HG03571 (cell line): ENCODE measurements at regions not wholly inside any gene's neighbourhood (a gene's known extent, or its start where the extent isn't known, plus 50 kb on each side); places are given as distances from the start of the nearest gene placed in this dataset.

Experiments used
- ATAC-seq: cut with Tn5 transposase; IDR thresholded peaks from one replicate; pipeline ENCODE4 v1.9.1; 2021; ENCODE audit not compliant: unreplicated experiment

- ATAC-seq, result no peak
Measured at GRCh38 chr2:103268841-103269498, 507.1 kb downstream of the TMEM182 start.

GRCh38 chr2:103276869-103277268, 515.0 kb downstream of the TMEM182 start:
- ATAC-seq, result no peak

DNA sequence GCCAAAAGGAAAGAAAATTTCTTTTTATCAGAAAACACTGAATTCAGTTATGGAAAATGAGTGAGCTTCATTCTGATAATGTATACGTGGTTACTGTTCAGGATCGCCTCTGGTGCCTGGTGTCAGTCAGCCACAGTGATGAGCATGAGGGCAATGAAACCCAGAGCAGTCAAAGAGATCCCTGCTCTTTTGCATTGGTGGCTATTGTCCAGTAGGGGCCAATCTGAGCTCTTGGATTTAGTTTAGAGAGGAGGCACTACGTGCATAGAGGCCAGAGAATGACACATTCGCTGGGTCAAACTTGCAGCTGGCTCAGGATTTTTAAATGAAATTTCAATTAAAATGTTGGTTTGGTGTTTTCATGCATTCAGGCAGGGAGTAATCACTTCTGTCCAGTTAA, 522.9 kb downstream of the TMEM182 start:
- no peak for ATAC-seq

DNA sequence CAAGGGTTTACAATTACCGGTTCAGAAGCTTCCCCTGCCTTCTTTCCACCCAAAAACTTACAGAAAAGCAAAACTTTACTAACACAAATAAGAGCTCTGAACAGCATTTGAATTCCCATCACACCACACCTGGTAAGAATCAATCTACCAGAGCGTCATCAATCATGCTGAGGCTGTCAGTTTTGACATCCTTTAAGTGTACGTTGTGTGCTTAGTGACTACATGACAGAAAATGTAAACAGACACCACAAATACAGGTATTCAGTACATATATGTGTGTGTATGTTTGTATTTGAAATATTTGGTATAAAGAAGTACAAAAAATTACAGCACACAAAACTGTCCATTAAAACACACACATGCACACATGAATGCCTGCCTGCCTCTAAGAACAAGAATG, 523.5 kb downstream of the TMEM182 start:
- no peak for ATAC-seq

DNA sequence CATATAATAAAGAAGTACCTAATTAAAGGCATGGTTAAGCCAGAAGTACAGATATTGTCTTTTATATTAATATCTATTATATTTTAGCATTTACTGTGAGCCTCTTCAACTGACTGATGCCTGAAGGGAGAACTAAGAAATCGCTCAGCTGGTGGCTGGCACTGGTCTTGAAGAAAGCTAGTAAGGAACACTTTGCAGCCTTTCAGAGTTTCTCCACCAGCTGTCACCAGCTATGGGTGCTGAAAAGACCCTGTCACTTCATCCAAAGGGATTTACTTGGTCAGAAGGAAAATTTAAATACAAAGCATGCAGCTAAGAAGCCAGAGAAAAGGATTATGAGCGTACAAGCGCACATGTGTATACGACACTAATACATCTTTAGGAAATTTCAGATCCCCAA, 525.9 kb downstream of the TMEM182 start:
- ATAC-seq, result no peak

- no peak for ATAC-seq
Measured at GRCh38 chr2:103288696-103289095, 526.9 kb downstream of the TMEM182 start.

DNA sequence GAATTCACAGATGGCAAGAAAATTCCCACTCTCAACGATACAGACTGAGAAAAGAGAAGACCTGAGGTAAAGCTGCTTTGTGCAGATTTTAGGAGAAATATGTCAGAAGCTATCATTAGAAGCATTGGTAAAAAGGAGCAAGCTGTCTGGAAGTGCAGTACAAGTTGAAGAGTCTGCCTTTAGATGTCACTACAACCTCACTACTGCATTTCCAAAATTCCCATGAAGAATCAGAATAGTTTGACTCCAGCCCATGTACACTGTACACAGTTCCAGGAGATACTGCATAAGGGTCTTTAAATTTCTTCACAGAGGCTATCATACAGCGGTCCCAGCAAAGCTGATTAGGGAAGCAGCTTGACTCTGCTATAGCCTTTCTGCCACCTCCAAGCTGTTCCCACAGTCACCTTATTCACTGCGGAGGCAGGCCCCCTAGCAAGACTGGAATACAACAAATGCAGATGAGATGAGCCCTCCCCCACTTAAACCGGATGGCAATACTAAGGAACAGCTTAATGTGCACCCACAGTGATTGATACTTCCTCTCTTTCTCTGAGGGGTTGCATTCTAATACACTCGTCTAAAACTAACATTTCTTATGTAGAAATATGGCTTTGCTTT, 527.4 kb downstream of the TMEM182 start:
- ATAC-seq, result no peak

DNA sequence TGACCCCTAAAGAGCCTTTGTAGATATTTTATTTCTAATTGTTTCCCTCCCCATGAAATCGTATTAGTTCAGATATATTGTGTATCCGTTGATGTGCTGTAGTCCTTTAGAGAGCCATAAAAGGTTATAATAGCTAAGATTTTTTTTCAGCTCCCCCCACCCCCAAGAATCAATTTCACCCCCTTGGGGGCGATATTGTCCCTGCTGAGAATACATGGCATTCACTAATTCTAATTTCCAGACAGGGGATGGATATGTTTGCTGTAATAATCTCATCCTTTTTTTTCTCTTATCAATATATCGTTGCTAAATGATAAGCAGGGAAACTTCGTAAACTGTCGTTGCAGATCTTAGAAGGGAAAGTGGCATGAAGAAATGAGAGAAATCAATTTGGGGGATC, 530.7 kb downstream of the TMEM182 start:
- ATAC-seq, result no peak

- ATAC-seq, result no peak
Measured at GRCh38 chr2:103293067-103293741, 531.4 kb downstream of the TMEM182 start.

DNA sequence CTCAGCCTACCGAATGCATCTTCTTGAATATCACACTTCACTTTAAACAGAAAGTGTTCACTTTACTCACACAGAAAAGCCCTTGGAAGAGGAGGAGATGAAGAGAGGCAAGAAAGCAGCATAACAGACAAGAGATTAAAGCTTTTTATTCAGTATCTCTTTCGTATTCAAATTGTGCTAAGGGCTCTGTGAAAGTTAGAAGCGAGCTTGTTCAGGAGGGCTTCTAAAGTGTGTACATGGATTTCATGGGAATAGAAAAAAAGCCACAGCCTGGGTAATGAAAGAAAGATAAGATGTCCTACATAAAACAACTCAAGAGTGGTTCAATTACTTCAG, 531.9 kb downstream of the TMEM182 start:
- no peak for ATAC-seq

- no peak for ATAC-seq
Measured at GRCh38 chr2:103294420-103294819, 532.6 kb downstream of the TMEM182 start.

DNA sequence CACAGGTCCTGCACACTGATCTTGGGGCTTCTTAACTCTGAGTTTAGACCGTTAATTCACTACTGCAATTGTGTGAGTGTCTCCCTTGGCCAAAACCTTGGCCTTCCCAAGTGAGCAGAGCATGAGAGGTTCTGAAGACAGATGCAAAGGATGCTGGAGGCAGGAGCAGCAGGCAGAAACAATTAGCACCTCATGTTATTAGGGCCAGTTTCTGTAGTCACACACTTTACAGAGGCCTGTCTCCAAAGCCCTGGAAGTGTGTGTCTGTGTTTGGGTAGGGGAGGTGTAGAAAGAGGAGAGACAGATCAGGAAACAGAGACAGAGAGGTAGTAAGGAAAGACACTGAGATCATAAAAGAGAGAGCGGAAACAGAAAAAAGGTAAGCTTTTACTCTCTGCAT, 533.8 kb downstream of the TMEM182 start:
- no peak for ATAC-seq

DNA sequence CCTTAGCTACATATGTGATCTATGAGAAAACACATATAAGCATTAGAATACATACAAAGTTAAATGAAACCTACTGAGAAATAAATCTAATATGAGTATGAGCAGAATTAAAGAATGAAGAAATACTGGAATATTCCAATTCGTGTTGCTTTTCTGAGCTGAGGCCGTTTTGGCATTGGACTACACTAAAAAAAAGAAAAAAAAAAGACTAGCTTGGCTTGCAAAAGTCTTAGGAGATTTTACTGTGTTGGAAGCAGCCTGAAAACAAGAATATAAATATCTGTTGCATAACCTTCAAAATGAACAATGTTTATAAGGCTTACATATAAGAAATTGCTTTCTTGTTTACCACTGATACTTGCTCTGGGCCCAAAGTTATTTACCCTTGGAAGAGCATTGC, 562.8 kb downstream of the TMEM182 start:
- ATAC-seq, result no peak

DNA sequence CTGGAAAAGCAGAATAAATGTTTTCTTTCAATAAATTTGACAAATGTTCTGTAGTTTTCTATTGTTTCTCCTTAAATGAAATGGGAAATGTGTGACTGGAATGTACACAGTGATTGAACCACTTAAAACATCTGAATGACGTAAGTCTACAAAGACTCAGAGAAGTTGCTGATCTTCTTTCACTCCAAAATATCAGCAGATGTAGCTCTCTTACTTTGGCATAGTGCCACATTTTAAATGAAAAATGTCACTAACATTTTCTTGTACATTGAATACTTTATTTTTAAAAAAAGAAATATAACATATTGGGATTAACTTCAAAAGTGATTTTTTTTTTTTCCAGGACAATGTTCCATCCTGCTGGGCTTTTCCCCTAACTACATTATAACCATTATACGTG, 565.6 kb downstream of the TMEM182 start:
- no peak for ATAC-seq

GRCh38 chr2:103327966-103328365, 566.1 kb downstream of the TMEM182 start:
- ATAC-seq, result no peak

DNA sequence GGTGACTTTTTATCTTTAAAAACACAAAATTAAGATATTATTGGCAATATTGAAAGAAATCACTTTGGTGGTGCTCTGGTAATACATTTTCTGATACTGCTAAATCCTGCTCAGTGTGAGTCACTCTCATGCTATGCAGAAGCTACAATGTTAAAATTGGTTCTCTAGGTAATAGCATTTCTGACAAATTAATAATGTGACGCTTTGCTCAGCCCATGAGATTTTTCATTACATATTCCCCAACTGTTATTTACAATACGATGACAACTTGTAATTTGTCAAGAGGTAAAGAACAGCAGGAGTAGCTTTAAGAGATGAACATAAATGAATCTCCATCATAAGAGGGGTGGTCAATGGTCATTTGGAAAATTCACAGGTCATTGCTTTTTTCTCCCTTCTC, 573.6 kb downstream of the TMEM182 start:
- ATAC-seq, result no peak

GRCh38 chr2:103338819-103339218, 577.0 kb downstream of the TMEM182 start:
- ATAC-seq, result no peak

- ATAC-seq, result no peak
Measured at GRCh38 chr2:103346780-103347179, 584.9 kb downstream of the TMEM182 start.

DNA sequence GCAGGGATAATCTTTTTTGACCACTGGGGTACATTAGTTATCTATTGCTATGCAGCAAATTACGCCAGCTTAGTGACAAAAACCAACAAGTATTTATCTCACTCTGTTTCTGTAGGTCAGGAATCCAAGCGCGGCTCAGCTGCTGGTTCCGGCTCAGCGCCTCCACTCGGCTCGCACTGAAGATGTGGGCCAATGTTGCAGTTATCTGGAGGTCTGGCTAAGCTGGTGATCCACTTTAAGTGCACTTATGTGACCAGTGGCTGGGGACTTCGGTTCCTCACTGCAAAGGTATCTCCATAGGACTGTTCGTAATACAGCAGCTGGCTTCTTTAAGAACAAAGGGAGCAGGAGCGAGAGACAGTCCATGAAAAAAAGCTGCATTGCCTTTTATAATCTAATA, 591.9 kb downstream of the TMEM182 start:
- no peak for ATAC-seq

DNA sequence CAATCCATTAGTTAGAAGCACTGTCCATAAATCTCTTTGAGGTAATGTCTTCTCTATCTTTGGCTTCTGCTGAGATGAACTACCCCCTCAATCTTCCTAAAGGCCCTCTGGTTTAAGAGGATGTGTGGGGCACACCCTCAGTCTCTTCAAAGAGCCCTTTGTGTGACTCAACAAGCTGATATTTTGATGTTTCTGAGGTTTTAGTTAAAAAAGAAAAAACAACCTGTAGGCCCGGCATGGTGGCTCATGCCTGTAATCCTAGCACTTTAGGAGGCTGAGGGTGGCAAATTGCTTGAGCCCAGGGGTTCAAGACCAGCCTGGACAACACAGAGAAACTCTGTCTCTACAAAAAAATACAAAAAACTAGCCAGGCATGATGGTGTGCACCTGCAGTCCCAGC, 593.5 kb downstream of the TMEM182 start:
- no peak for ATAC-seq

- ATAC-seq, result no peak
Measured at GRCh38 chr2:103361712-103362111, 599.9 kb downstream of the TMEM182 start.

- no peak for ATAC-seq
Measured at GRCh38 chr2:103363639-103364038, 601.8 kb downstream of the TMEM182 start.

DNA sequence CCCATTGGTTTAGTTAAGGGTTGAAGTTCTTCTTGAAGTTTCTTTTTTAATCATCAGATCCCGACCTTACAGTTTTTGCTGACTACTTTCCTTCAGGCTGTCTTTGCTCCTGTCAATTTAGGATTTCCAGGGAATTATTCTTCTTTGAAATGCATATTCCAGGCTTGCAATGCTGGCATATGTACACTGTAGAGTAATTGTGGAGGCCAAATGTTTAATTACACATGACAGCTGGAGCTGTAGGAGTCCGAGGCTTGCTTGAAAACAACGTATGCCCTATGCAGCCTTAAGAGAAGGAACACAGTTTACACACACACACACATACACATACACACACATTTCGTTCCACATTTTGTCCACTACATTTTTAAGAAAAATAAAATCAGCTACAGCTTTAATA, 602.3 kb downstream of the TMEM182 start:
- no peak for ATAC-seq
